ENCODE measurements at regions not wholly inside any gene's neighbourhood (a gene's known extent, or its start where the extent isn't known, plus 50 kb on each side); places are given as distances from the start of the nearest gene placed in this dataset.
A peak's percentile ranks its signal among the peaks of the same experiment; 100 is the strongest.

DNA sequence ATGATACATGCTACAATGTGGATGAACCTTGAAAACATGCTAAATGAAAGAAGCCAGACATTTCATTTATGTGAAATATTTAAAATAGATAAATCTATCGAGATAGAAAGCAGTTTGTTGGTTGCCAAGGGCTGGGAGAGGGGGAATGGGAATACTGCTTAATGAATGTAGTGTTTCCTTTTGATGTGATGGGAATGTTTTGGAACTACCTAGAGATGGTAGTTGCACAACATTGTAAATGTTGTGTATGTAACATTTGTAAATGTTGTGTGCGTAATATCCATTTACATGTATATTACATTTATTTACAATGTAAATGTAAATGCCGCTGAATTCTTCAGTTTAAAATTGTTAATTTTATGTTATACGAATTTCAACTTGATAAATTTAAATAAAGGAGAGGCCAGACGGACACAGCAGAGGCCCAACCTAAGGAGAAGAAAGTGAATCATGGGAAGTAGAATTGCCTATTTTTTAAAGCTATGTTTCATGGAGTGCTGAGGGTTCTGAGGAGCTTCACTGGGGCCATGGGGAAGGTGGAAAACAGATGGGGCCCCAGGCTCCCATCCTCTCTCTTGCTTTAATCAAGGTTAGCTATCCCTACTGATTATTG is 60.0 kb upstream of the TEX13D start:
- H3K4me3 ChIP-seq = no peak overlapping the region
- H3K27me3 Mint-ChIP-seq (ENCODE audit: insufficient read depth, low read depth) = peaks cover 3% of the 10 kb centered on the region
- H3K27me3 ChIP-seq = no peaks in the 10 kb centered on the region

DNA sequence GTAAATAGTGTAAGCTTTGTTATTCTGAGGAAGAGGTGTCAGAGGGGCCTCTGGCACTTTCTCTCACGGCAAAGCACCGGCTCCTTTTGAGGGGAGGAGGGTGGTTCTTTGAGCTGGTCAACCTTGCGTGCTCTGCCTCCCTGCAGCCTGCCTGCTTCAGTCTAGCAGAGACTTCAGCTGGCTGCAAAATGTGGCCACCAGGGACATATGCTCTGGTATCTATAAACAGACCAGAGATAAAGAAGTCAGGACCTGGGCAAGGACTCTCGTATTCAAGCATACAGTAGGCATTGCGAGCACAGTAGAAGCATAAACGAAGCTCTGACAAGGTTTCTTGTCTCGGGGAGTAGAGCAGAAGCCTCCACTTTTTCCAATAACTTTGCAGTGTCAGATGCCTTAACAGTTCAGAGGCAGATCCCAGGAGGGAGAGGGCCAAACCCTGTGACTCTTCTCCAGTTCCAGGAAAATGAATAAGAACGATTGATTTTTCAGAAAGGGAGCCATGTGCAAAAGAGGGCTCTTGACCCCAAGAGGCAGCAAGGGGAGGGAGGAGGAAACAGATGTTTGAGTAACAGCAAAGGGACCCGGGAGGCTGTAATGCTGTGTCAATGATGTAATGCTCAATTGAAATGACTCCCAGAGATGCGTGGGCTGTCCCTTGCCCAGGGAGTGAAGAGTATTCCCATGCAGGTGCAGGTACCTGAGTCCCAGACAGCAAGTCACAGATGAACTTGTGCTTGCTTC is 57.9 kb upstream of the TEX13D start:
- H3K27ac ChIP-seq = no peak overlapping the region
- no peak overlapping the region for H2AFZ ChIP-seq (replicated peaks)
- Mint-ChIP-seq H3K4me3 (no peak overlapping the region), H3K36me3 (no peaks in the 10 kb centered on the region), H3K9me3 (peaks cover 2% of the 10 kb centered on the region), H3K4me1 (peaks cover 7% of the 10 kb centered on the region), H3K27ac (no peak overlapping the region), H3K27me3 (ENCODE audit: insufficient read depth, low read depth) (no peaks in the 10 kb centered on the region)
- no peaks in the 10 kb centered on the region for H4K20me1 ChIP-seq (ENCODE audit: low read depth)
- peak; percentile 9 for DNase-seq (ENCODE audit: low spot score)
- no peaks in the 10 kb centered on the region for H3K27me3 ChIP-seq
- TF ChIP-seq EZH2phosphoT487 (IDR thresholded peaks at IDR 0.05) (no peak), EZH2 (IDR thresholded peaks at IDR 0.05) (no peak), CTCF (IDR thresholded peaks at IDR 0.05) (no peak)
- no peaks in the 10 kb centered on the region for H3K4me1 ChIP-seq
- H3F3A ChIP-seq (ENCODE audit: low read depth) = no peaks in the 10 kb centered on the region
- H3K9me3 ChIP-seq (ENCODE audit: low read depth) = peaks cover 2% of the 10 kb centered on the region
- no peak overlapping the region for H3K4me2 ChIP-seq
- H3K9ac ChIP-seq = no peak overlapping the region
- no peak overlapping the region for H3K4me3 ChIP-seq
- no peaks in the 10 kb centered on the region for H3K36me3 ChIP-seq
- H3K79me2 ChIP-seq (ENCODE audit: low read depth) = no peaks in the 10 kb centered on the region

More for the DNA sequence above, 60.0 kb upstream of the TEX13D start:
- no peaks in the 10 kb centered on the region for H3K9me3 ChIP-seq (ENCODE audit: low read depth)
- H3K9me3 Mint-ChIP-seq = peaks cover 2% of the 10 kb centered on the region
- no peak overlapping the region for H3K9ac ChIP-seq
- H3K36me3 Mint-ChIP-seq = no peaks in the 10 kb centered on the region
- peaks cover 4% of the 10 kb centered on the region for H3K4me1 Mint-ChIP-seq
- H3K36me3 ChIP-seq = no peaks in the 10 kb centered on the region
- H3K27ac ChIP-seq = no peak overlapping the region
- H4K20me1 ChIP-seq (ENCODE audit: low read depth) = no peaks in the 10 kb centered on the region
- H3K4me2 ChIP-seq = no peak overlapping the region
- DNase-seq (ENCODE audit: low spot score) = no peak
- TF ChIP-seq CTCF (IDR thresholded peaks at IDR 0.05) (no peak), EZH2phosphoT487 (IDR thresholded peaks at IDR 0.05) (no peak), EZH2 (IDR thresholded peaks at IDR 0.05) (no peak)
- no peak overlapping the region for H3K4me3 Mint-ChIP-seq
- H3F3A ChIP-seq (ENCODE audit: low read depth) = no peaks in the 10 kb centered on the region
- no peaks in the 10 kb centered on the region for H3K4me1 ChIP-seq
- H3K27ac Mint-ChIP-seq = no peak overlapping the region
- no peak overlapping the region for H2AFZ ChIP-seq (replicated peaks)
- no peaks in the 10 kb centered on the region for H3K79me2 ChIP-seq (ENCODE audit: low read depth)

DNA sequence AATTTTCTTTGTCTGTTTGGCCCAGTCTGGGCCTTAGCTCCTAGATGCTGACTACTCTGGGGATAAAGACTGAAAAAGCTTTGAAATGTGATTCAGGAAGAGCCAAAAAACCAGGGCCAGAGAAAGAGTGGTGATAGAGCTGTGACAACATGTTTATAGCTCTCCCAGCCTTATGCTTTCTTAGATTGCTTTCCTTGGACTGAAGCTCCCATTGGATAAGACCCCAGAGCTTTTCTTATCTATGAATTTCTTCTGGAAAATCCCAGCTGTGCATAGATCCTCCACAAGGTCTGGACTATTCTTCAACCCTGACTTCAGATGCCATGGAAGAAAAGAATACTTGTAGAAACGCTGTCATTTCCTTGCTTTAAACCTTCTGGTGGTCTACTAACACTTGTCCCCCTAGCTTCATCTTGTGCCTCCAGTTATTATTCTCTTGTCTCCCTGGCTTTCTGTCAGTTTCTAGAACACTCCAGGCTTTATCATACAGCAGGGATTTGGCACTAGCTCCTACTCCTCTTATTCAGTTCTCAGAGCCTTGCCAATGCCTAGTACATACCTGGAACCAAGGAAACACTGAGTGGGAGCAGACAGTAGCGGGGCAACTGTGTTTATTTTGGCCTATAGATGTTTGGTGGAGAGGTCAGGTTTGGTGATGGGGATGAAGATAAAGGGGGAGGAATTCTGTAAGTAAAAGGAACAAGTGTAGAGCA is 57.1 kb upstream of the TEX13D start:
- Mint-ChIP-seq H3K4me1 (peaks cover 7% of the 10 kb centered on the region), H3K27ac (no peak overlapping the region)
- H3K79me2 ChIP-seq (ENCODE audit: low read depth) = no peaks in the 10 kb centered on the region

More for the DNA sequence above, 57.1 kb upstream of the TEX13D start:
- Mint-ChIP-seq H3K9me3 (peaks cover 2% of the 10 kb centered on the region), H3K27me3 (ENCODE audit: insufficient read depth, low read depth) (no peaks in the 10 kb centered on the region), H3K4me3 (no peak overlapping the region), H3K36me3 (no peaks in the 10 kb centered on the region)
- DNase-seq (ENCODE audit: low spot score) = no peak
- H2AFZ ChIP-seq (replicated peaks) = no peak overlapping the region
- H3K9me3 ChIP-seq (ENCODE audit: low read depth) = peaks cover 4% of the 10 kb centered on the region
- H3F3A ChIP-seq (ENCODE audit: low read depth) = no peaks in the 10 kb centered on the region
- H3K36me3 ChIP-seq = no peaks in the 10 kb centered on the region
- no peaks in the 10 kb centered on the region for H3K4me1 ChIP-seq
- H3K27me3 ChIP-seq = no peaks in the 10 kb centered on the region
- H3K4me2 ChIP-seq = no peak overlapping the region
- no peak overlapping the region for H3K4me3 ChIP-seq
- no peaks in the 10 kb centered on the region for H4K20me1 ChIP-seq (ENCODE audit: low read depth)
- H3K27ac ChIP-seq = no peak overlapping the region
- H3K9ac ChIP-seq = no peak overlapping the region
- TF ChIP-seq EZH2phosphoT487 (IDR thresholded peaks at IDR 0.05) (no peak), EZH2 (IDR thresholded peaks at IDR 0.05) (no peak), CTCF (IDR thresholded peaks at IDR 0.05) (no peak)
